ENCODE measurements at regions not wholly inside any gene's neighbourhood (a gene's known extent, or its start where the extent isn't known, plus 50 kb on each side); places are given as distances from the start of the nearest gene placed in this dataset.
"Not testable (repeated sequence)": the region's sequence is repeated elsewhere in the genome, so short reads cannot be mapped to it uniquely, and the experiment has no call there.

- no peak for DNase-seq
These were observed 185.2 kb downstream of the AVL9 start for GRCh38 chr7:32680259-32681173.

GRCh38 chr7:32679192-32679591 is 183.9 kb downstream of the AVL9 start:
- no peak for DNase-seq

- no peak for DNase-seq
These were observed 182.3 kb downstream of the AVL9 start for GRCh38 chr7:32677593-32677992.

- DNase-seq = no peak
These were observed 181.1 kb downstream of the AVL9 start for GRCh38 chr7:32676249-32676941.

- no peak for DNase-seq
These were observed 178.1 kb downstream of the AVL9 start for GRCh38 chr7:32673275-32673983.

- no peak for DNase-seq
These were observed 175.1 kb downstream of the AVL9 start for GRCh38 chr7:32670110-32671025.

- DNase-seq = not testable (repeated sequence)
These were observed 174.0 kb downstream of the AVL9 start for GRCh38 chr7:32669173-32669870.

GRCh38 chr7:32668387-32669097 is 173.3 kb downstream of the AVL9 start:
- DNase-seq = not testable (repeated sequence)

GRCh38 chr7:32667586-32667985 is 172.3 kb downstream of the AVL9 start:
- DNase-seq = not testable (repeated sequence)

GRCh38 chr7:32663805-32664211 is 168.5 kb downstream of the AVL9 start:
- not testable (repeated sequence) for DNase-seq

GRCh38 chr7:32662509-32662908 is 167.2 kb downstream of the AVL9 start:
- not testable (repeated sequence) for DNase-seq

- no peak for DNase-seq
These were observed 166.6 kb downstream of the AVL9 start for GRCh38 chr7:32661929-32662328.

GRCh38 chr7:32661501-32661900 is 166.2 kb downstream of the AVL9 start:
- DNase-seq = no peak

- no peak for DNase-seq
These were observed 165.6 kb downstream of the AVL9 start for GRCh38 chr7:32660936-32661335.

GRCh38 chr7:32659853-32660252 is 164.6 kb downstream of the AVL9 start:
- DNase-seq = no peak

- DNase-seq = no peak
These were observed 163.2 kb downstream of the AVL9 start for GRCh38 chr7:32658467-32658869.

GRCh38 chr7:32658034-32658433 is 162.7 kb downstream of the AVL9 start:
- no peak for DNase-seq

GRCh38 chr7:32654549-32654948 is 159.3 kb downstream of the AVL9 start:
- not testable (repeated sequence) for DNase-seq

- DNase-seq = not testable (repeated sequence)
These were observed 155.1 kb downstream of the AVL9 start for GRCh38 chr7:32650356-32650755.

GRCh38 chr7:32648408-32649156 is 153.3 kb downstream of the AVL9 start:
- no peak for DNase-seq

All from CD4-positive, alpha-beta T cell treated with Interleukin-10 for 1 hour (primary cell).